ENCODE measurements at regions not wholly inside any gene's neighbourhood (a gene's known extent, or its start where the extent isn't known, plus 50 kb on each side); places are given as distances from the start of the nearest gene placed in this dataset.

DNA sequence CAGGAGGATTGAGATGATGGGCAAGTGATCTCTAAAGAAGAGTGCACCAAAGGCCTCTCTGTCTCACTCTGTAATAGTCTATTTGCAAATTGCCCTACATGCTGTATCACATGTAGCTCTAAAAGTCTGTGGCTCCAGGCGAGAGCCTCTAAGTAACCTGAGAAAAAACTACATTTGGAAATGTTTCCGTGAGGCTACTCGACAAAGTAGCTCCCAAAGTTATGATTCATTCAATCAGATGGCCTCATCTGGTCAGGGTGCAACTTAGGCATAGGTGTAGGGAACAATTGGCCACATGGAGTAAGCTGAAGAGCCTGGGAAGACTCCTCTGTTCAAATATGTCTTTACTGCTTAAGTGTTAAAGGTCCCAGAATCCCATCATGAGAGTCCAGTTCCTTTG lies 155.4 kb upstream of the PLEKHG7 start:
- Histone ChIP-seq H3K4me3 (ENCODE audit: low read depth, low read length, poor library complexity, severe bottlenecking) (no peak overlapping the region), H3K36me3 (ENCODE audit: insufficient read depth, low read length) (no peaks in the 10 kb centered on the region), H2AFZ (ENCODE audit: low read length) (peak overlapping the region; percentile 61; the same call in 1 of the 2 replicates), H3K4me1 (ENCODE audit: insufficient read depth, low read length, poor library complexity, severe bottlenecking) (peaks cover 47% of the 10 kb centered on the region), H3K27ac (ENCODE audit: low read depth, low read length, poor library complexity, severe bottlenecking) (no peak overlapping the region), H3K9me2 (ENCODE audit: insufficient read depth, low read length) (no peaks in the 10 kb centered on the region), H3K79me2 (ENCODE audit: insufficient read depth, low read depth, low read length) (no peaks in the 10 kb centered on the region), H3K9me3 (ENCODE audit: low read length) (no peaks in the 10 kb centered on the region; the same call in 1 of the 2 replicates), H3K4me2 (ENCODE audit: low read length) (peak overlapping the region; percentile 50), H4K20me1 (ENCODE audit: insufficient read depth, low read length) (no peaks in the 10 kb centered on the region)
- TF ChIP-seq, protein P1, sequence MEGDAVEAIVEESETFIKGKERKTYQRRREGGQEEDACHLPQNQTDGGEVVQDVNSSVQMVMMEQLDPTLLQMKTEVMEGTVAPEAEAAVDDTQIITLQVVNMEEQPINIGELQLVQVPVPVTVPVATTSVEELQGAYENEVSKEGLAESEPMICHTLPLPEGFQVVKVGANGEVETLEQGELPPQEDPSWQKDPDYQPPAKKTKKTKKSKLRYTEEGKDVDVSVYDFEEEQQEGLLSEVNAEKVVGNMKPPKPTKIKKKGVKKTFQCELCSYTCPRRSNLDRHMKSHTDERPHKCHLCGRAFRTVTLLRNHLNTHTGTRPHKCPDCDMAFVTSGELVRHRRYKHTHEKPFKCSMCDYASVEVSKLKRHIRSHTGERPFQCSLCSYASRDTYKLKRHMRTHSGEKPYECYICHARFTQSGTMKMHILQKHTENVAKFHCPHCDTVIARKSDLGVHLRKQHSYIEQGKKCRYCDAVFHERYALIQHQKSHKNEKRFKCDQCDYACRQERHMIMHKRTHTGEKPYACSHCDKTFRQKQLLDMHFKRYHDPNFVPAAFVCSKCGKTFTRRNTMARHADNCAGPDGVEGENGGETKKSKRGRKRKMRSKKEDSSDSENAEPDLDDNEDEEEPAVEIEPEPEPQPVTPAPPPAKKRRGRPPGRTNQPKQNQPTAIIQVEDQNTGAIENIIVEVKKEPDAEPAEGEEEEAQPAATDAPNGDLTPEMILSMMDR (conservative IDR thresholded peaks at IDR 0.05; ENCODE audit: low read length): no peak
- no peak for TF ChIP-seq EZH2phosphoT487 (IDR thresholded peaks at IDR 0.05; ENCODE audit: borderline replicate concordance, low read depth, low read length)
- ChIA-PET CTCF (ENCODE audit: unreplicated experiment) (no interaction called here), POLR2A (interaction anchor here (1.1 to 3.2 kb wide), 4 partner anchors 9 to 411 kb away, joined by 3 to 19 read pairs (median 12); no protein-coding TSS in a partner anchor)
- DNase-seq (ENCODE audit: low spot score): no peak
- intact Hi-C loops (cut with micrococcal nuclease; ENCODE audit: unreplicated experiment): no loop called here
- BruUV-seq (replicated peaks): no TSS peak

DNA sequence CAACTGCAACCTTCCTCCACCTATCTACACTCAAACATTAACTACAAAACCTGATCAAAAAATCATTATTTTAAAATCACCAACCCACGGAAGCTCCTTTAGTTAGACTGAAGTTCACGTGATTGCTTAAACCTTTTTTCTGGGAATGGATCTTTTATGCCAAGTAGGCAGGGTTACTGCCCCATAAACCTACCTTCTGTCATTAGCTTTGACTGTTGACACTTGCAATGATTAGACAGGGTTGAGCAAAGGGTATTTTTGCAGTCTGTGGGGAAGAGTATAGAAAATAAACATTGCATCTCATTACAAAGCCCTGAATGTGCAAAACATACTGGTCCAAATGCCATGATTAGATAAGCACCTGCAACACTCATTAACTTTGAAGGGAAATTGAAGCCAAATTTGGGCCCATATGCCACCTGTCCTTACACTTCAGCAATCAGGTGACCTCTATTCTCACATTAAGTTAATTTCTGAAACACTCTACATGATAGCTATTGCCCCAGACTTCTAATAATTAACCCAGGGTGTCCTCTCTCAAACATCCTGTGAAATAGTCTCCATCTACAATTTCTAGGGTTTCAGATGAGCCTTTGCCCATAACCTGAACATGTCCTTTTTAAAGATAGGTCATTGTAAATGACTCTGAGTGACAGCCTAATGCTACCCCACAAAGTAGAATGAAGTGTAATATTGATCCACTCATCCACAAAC lies 156.0 kb upstream of the PLEKHG7 start:
- Histone ChIP-seq H3K9me2 (ENCODE audit: insufficient read depth, low read length) (no peaks in the 10 kb centered on the region), H2AFZ (ENCODE audit: low read length) (peak overlapping the region; percentile 61; the same call in 1 of the 2 replicates), H3K27ac (ENCODE audit: low read depth, low read length, poor library complexity, severe bottlenecking) (peak overlapping the region; percentile 8), H3K79me2 (ENCODE audit: insufficient read depth, low read depth, low read length) (no peaks in the 10 kb centered on the region), H3K9me3 (ENCODE audit: low read length) (no peaks in the 10 kb centered on the region; the same call in 1 of the 2 replicates), H4K20me1 (ENCODE audit: insufficient read depth, low read length) (no peaks in the 10 kb centered on the region), H3K36me3 (ENCODE audit: insufficient read depth, low read length) (no peaks in the 10 kb centered on the region), H3K4me3 (ENCODE audit: low read depth, low read length, poor library complexity, severe bottlenecking) (peak overlapping the region; percentile 5), H3K4me2 (ENCODE audit: low read length) (peak overlapping the region; percentile 50), H3K4me1 (ENCODE audit: insufficient read depth, low read length, poor library complexity, severe bottlenecking) (peaks cover 47% of the 10 kb centered on the region)
- ChIA-PET POLR2A (interaction anchor here (0.7 to 3.2 kb wide), 6 partner anchors 10 to 410 kb away, joined by 3 to 19 read pairs (median 4); no protein-coding TSS in a partner anchor), CTCF (ENCODE audit: unreplicated experiment) (no interaction called here)
- no peak for TF ChIP-seq EZH2phosphoT487 (IDR thresholded peaks at IDR 0.05; ENCODE audit: borderline replicate concordance, low read depth, low read length)
- TF ChIP-seq, protein P1 (conservative IDR thresholded peaks at IDR 0.05; ENCODE audit: low read length): no peak
- intact Hi-C loops (cut with micrococcal nuclease; ENCODE audit: unreplicated experiment): no loop called here
- BruUV-seq (replicated peaks): no TSS peak
- peak; percentile 42 for DNase-seq (ENCODE audit: low spot score)

DNA sequence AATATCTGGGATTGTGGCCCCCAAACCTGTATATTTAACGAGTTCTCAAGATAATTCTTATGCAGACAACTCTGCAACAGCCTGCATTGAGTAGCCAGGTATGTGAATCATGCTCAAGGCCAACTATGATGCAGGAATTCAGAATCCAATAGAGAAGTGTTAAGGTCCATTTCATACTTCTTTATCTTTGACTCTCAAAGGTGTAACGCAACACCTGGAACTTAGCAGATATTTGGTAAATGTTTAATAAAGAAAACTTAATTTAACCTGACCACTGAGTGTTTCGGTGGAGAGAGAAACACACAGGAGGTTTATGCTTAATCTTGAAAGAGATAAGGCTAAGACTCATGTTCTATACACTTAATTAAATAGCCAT lies 156.5 kb upstream of the PLEKHG7 start:
- no peak overlapping the region for H3K4me3 ChIP-seq (ENCODE audit: low read depth, low read length, poor library complexity, severe bottlenecking)
- no peaks in the 10 kb centered on the region for H3K79me2 ChIP-seq (ENCODE audit: insufficient read depth, low read depth, low read length)
- no peak for DNase-seq (ENCODE audit: low spot score)
- H3K4me1 ChIP-seq (ENCODE audit: insufficient read depth, low read length, poor library complexity, severe bottlenecking): peaks cover 48% of the 10 kb centered on the region
- H3K9me3 ChIP-seq (ENCODE audit: low read length): no peaks in the 10 kb centered on the region; the same call in 1 of the 2 replicates
- TF ChIP-seq EZH2phosphoT487 (IDR thresholded peaks at IDR 0.05; ENCODE audit: borderline replicate concordance, low read depth, low read length): no peak
- TF ChIP-seq, protein P1 (conservative IDR thresholded peaks at IDR 0.05; ENCODE audit: low read length): no peak
- peak overlapping the region; percentile 8 for H3K27ac ChIP-seq (ENCODE audit: low read depth, low read length, poor library complexity, severe bottlenecking)
- ChIA-PET CTCF (ENCODE audit: unreplicated experiment) (no interaction called here), POLR2A (interaction anchor here (0.7 to 3.2 kb wide), 10 partner anchors 10 to 423 kb away, joined by 3 to 19 read pairs (median 4); no protein-coding TSS in a partner anchor)
- no peaks in the 10 kb centered on the region for H3K9me2 ChIP-seq (ENCODE audit: insufficient read depth, low read length)
- peak overlapping the region; percentile 50 for H3K4me2 ChIP-seq (ENCODE audit: low read length)
- H2AFZ ChIP-seq (ENCODE audit: low read length): peak overlapping the region; percentile 61; the same call in 1 of the 2 replicates
- no peaks in the 10 kb centered on the region for H3K36me3 ChIP-seq (ENCODE audit: insufficient read depth, low read length)
- no TSS peak for BruUV-seq (replicated peaks)
- H4K20me1 ChIP-seq (ENCODE audit: insufficient read depth, low read length): no peaks in the 10 kb centered on the region
- intact Hi-C loops (cut with micrococcal nuclease; ENCODE audit: unreplicated experiment): no loop called here

All from OCI-LY7 (cell line).